ENCODE measurements at regions not wholly inside any gene's neighbourhood (a gene's known extent, or its start where the extent isn't known, plus 50 kb on each side); places are given as distances from the start of the nearest gene placed in this dataset.

- no peak for TF ChIP-seq CTCF (IDR thresholded peaks at IDR 0.05 in 8 of 11, conservative IDR thresholded peaks at IDR 0.05 in 3 of 11)
- no peak for TF ChIP-seq POLR2A (IDR thresholded peaks at IDR 0.05)
These were observed 528.1 kb upstream of the SEMA3D start for GRCh38 chr7:85714951-85715350.

Measured in spleen (tissue), 7 donors.